ENCODE measurements at regions not wholly inside any gene's neighbourhood (a gene's known extent, or its start where the extent isn't known, plus 50 kb on each side); places are given as distances from the start of the nearest gene placed in this dataset.

GRCh38 chr15:31151301-31152233, 50.0 kb upstream of the TRPM1 start:
- DNase-seq: no peak

- no peak for DNase-seq
These were observed 52.0 kb upstream of the TRPM1 start for GRCh38 chr15:31153531-31153930.

- no peak for DNase-seq
These were observed 53.6 kb upstream of the TRPM1 start for GRCh38 chr15:31155151-31155550.

GRCh38 chr15:31156226-31156625, 54.7 kb upstream of the TRPM1 start:
- DNase-seq: no peak

- no peak for DNase-seq
These were observed 55.3 kb upstream of the TRPM1 start for GRCh38 chr15:31156808-31157207.

- no peak for DNase-seq
These were observed 56.1 kb upstream of the TRPM1 start for GRCh38 chr15:31157644-31158069.

GRCh38 chr15:31158858-31159569, 57.5 kb upstream of the TRPM1 start:
- DNase-seq: no peak

GRCh38 chr15:31159837-31160236, 58.3 kb upstream of the TRPM1 start:
- no peak for DNase-seq

GRCh38 chr15:31160297-31160696, 58.8 kb upstream of the TRPM1 start:
- DNase-seq: no peak

GRCh38 chr15:31160740-31161495, 59.4 kb upstream of the TRPM1 start:
- no peak for DNase-seq

- DNase-seq: no peak
These were observed 60.4 kb upstream of the TRPM1 start for GRCh38 chr15:31161951-31162350.

GRCh38 chr15:31162721-31163510, 61.4 kb upstream of the TRPM1 start:
- no peak for DNase-seq

- no peak for DNase-seq
These were observed 62.4 kb upstream of the TRPM1 start for GRCh38 chr15:31163769-31164572.

GRCh38 chr15:31164573-31164912, 63.0 kb upstream of the TRPM1 start:
- DNase-seq: no peak

- no peak for DNase-seq
These were observed 68.0 kb upstream of the TRPM1 start for GRCh38 chr15:31169558-31169957.

- DNase-seq: no peak
These were observed 70.2 kb upstream of the TRPM1 start for GRCh38 chr15:31171731-31172130.

GRCh38 chr15:31172606-31173005, 71.1 kb upstream of the TRPM1 start:
- DNase-seq: no peak

- DNase-seq: no peak
These were observed 72.4 kb upstream of the TRPM1 start for GRCh38 chr15:31173790-31174450.

- no peak for DNase-seq
These were observed 74.0 kb upstream of the TRPM1 start for GRCh38 chr15:31175484-31175883.

GRCh38 chr15:31177951-31178350, 76.4 kb upstream of the TRPM1 start:
- no peak for DNase-seq

- no peak for DNase-seq
These were observed 77.2 kb upstream of the TRPM1 start for GRCh38 chr15:31178705-31179104.

Data from NCI-H2107 (cell line).